Tibial nerve (tissue), 4 donors: ENCODE measurements at regions not wholly inside any gene's neighbourhood (a gene's known extent, or its start where the extent isn't known, plus 50 kb on each side); places are given as distances from the start of the nearest gene placed in this dataset.

Experiments
- DNase-seq, 2 donors: peaks; one replicate each; pipeline ENCODE4 v3.0.0-alpha.2; 2019; ENCODE audit warnings: low spot score in 2 of 2
- H3K27ac ChIP-seq, 4 donors: fragments of 200-600 bp; sonication (generic) in 3 of 4; one replicate each; pipeline ENCODE4 v1.5.1; 2017 to 2019; ENCODE audit warnings: mild to moderate bottlenecking in 1 of 4
- H3K27me3 ChIP-seq, 2 donors: fragments of 200-600 bp; sonication (generic) in 1 of 2; one replicate each; pipeline versions ENCODE4 v1.5.1 to v1.6.0; 2017 to 2019
- H3K36me3 ChIP-seq, 3 donors: fragments of 200-600 bp; sonication (generic); one replicate each; pipeline ENCODE4 v1.5.1; 2018 to 2019
- H3K4me1 ChIP-seq, 4 donors: fragments of 200-600 bp; sonication (generic) in 3 of 4; one replicate each; pipeline ENCODE4 v1.5.1; 2017 to 2019
- H3K4me3 ChIP-seq, 4 donors: fragments of 200-600 bp; sonication (generic) in 3 of 4; one replicate each; pipeline ENCODE4 v1.5.1; 2017 to 2019; ENCODE audit warnings: mild to moderate bottlenecking in 1 of 4, moderate library complexity in 1 of 4
- H3K9me3 ChIP-seq, 4 donors: fragments of 200-600 bp; sonication (generic) in 3 of 4; one replicate each; pipeline ENCODE4 v1.5.1; 2017 to 2019
- CTCF ChIP-seq, 5 experiments: fragments of 200-600 bp in 3 of 5; fragments of 450-650 bp in 2 of 5; sonication (generic) in 3 of 5; IDR thresholded peaks; one replicate each; pipeline ENCODE4 v1.5.1; 2016 to 2019; ENCODE audit warnings: antibody characterized with exemption in 5 of 5, mild to moderate bottlenecking in 3 of 5, moderate library complexity in 2 of 5
- EP300 ChIP-seq, 2 donors: sonication (generic); formaldehyde crosslinking; IDR thresholded peaks; one replicate each; pipeline ENCODE4 v1.6.1; 2017; ENCODE audit warnings: antibody characterized with exemption in 2 of 2, mild to moderate bottlenecking in 1 of 2
- POLR2A ChIP-seq, 2 donors: fragments of 450-650 bp; IDR thresholded peaks; one replicate each; pipeline ENCODE4 v1.6.1; 2017; ENCODE audit warnings: antibody characterized with exemption in 2 of 2, mild to moderate bottlenecking in 2 of 2, moderate library complexity in 2 of 2
- WGBS, 2 donors: methylation state at CpG; one replicate each; pipeline ENCODE4 v1.1.5; 2018; 5-methylcytosine and 5-hydroxymethylcytosine counted together

GRCh38 chr18:61039251-61039650, 294.0 kb upstream of the CDH20 start:
- Histone ChIP-seq H3K4me1 (no peaks in the 10 kb centered on the region), H3K9me3 (no peaks in the 10 kb centered on the region), H3K36me3 (no peaks in the 10 kb centered on the region), H3K4me3 (no peak overlapping the region), H3K27me3 (no peaks in the 10 kb centered on the region), H3K27ac (no peak overlapping the region)
- no peak for TF ChIP-seq EP300 (IDR thresholded peaks at IDR 0.05)
- TF ChIP-seq POLR2A (IDR thresholded peaks at IDR 0.05), result no peak
- TF ChIP-seq CTCF (IDR thresholded peaks at IDR 0.05), result no peak
- 41 to 50% methylated on average over 3 of the region's 3 CpGs for WGBS, 2 donors
- no peak for DNase-seq

DNA sequence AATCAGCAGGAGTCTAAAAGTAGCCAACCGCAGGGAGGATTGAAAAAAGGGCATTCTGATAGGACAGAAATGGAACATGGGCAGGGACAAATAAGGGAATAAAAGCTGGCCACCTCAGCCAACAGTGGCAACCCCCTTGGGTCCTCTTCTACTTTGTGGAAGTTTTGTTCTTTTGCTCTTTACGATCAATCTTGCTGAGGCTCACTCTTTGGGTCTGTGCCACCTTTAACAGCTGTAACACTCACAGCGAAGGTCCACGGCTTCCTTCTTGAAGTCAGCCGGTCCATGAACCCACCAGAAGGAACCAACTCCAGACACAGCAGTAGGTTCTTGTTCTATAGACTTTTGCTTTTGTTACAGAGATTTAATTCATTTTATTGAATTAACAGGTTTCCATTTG, 285.4 kb upstream of the CDH20 start:
- H3K4me1 ChIP-seq, result no peaks in the 10 kb centered on the region
- peak overlapping the region in 1 of 4 donors; percentile 3 for H3K4me3 ChIP-seq
- DNase-seq, result peak in 1 of 2 donors; percentile 17
- H3K27ac ChIP-seq, result peak overlapping the region in 1 of 4 donors; percentile 44
- no peaks in the 10 kb centered on the region for H3K27me3 ChIP-seq
- peaks cover 0 to 8% (median 0%) of the 10 kb centered on the region in 4 donors for H3K9me3 ChIP-seq
- TF ChIP-seq POLR2A (IDR thresholded peaks at IDR 0.05) (no peak), EP300 (IDR thresholded peaks at IDR 0.05) (no peak)
- H3K36me3 ChIP-seq, result no peaks in the 10 kb centered on the region
- 76 to 82% methylated on average over 5 of the region's 5 CpGs for WGBS, 2 donors

GRCh38 chr18:61057443-61057842, 275.8 kb upstream of the CDH20 start:
- Histone ChIP-seq H3K4me1 (no peaks in the 10 kb centered on the region), H3K27ac (no peak overlapping the region), H3K9me3 (no peaks in the 10 kb centered on the region), H3K27me3 (no peaks in the 10 kb centered on the region), H3K36me3 (no peaks in the 10 kb centered on the region), H3K4me3 (no peak overlapping the region)
- TF ChIP-seq CTCF (IDR thresholded peaks at IDR 0.05), result no peak
- TF ChIP-seq POLR2A (IDR thresholded peaks at IDR 0.05), result no peak
- no peak for TF ChIP-seq EP300 (IDR thresholded peaks at IDR 0.05)
- DNase-seq, result no peak
- 77 to 80% methylated on average over 2 of the region's 2 CpGs for whole genome bisulfite sequencing, 2 donors

- DNase-seq, result no peak
- Histone ChIP-seq H3K9me3 (no peaks in the 10 kb centered on the region), H3K36me3 (no peaks in the 10 kb centered on the region), H3K4me1 (peaks cover 0 to 5% (median 0%) of the 10 kb centered on the region in 4 donors), H3K27ac (no peak overlapping the region), H3K27me3 (no peaks in the 10 kb centered on the region), H3K4me3 (no peak overlapping the region)
- TF ChIP-seq CTCF (IDR thresholded peaks at IDR 0.05) (no peak), POLR2A (IDR thresholded peaks at IDR 0.05) (no peak), EP300 (IDR thresholded peaks at IDR 0.05) (no peak)
- WGBS, 2 donors, result 73 to 80% methylated on average over 2 of the region's 2 CpGs
Measured at GRCh38 chr18:61062258-61062657, 271.0 kb upstream of the CDH20 start.

GRCh38 chr18:61064911-61065310, 268.3 kb upstream of the CDH20 start:
- H3K9me3 ChIP-seq, result no peaks in the 10 kb centered on the region
- no peak overlapping the region for H3K4me3 ChIP-seq
- TF ChIP-seq POLR2A (IDR thresholded peaks at IDR 0.05), result no peak
- H3K27ac ChIP-seq, result no peak overlapping the region
- peaks cover 0 to 5% (median 0%) of the 10 kb centered on the region in 4 donors for H3K4me1 ChIP-seq
- no peaks in the 10 kb centered on the region for H3K36me3 ChIP-seq
- no peak for DNase-seq
- no peaks in the 10 kb centered on the region for H3K27me3 ChIP-seq

- Histone ChIP-seq H3K27me3 (no peaks in the 10 kb centered on the region), H3K9me3 (no peaks in the 10 kb centered on the region), H3K4me3 (no peak overlapping the region), H3K27ac (no peak overlapping the region), H3K4me1 (no peaks in the 10 kb centered on the region), H3K36me3 (no peaks in the 10 kb centered on the region)
- no peak for TF ChIP-seq POLR2A (IDR thresholded peaks at IDR 0.05)
- TF ChIP-seq EP300 (IDR thresholded peaks at IDR 0.05), result no peak
- TF ChIP-seq CTCF (IDR thresholded peaks at IDR 0.05), result no peak
- 73% methylated on average over 2 of the region's 2 CpGs for WGBS, 2 donors
- no peak for DNase-seq
Measured at GRCh38 chr18:61076986-61077385, 256.2 kb upstream of the CDH20 start.
